IPS-18a (cell line): ENCODE measurements at regions not wholly inside any gene's neighbourhood (a gene's known extent, or its start where the extent isn't known, plus 50 kb on each side); places are given as distances from the start of the nearest gene placed in this dataset.
A peak's percentile ranks its signal among the peaks of the same experiment; 100 is the strongest.

Experiments used
- H3K27ac ChIP-seq: one replicate; pipeline ENCODE4 v1.5.1; 2013; ENCODE audit warnings: low read length
- H3K27me3 ChIP-seq: one replicate; pipeline ENCODE4 v1.6.1; 2013; ENCODE audit warnings: mild to moderate bottlenecking, low read length; ENCODE audit not compliant: control insufficient read depth, insufficient read depth
- H3K36me3 ChIP-seq: one replicate; pipeline ENCODE4 v1.6.1; 2013; ENCODE audit warnings: low read depth, low read length; ENCODE audit not compliant: control insufficient read depth
- H3K4me1 ChIP-seq: one replicate; pipeline ENCODE4 v1.6.1; 2013; ENCODE audit warnings: low read depth, low read length; ENCODE audit not compliant: control insufficient read depth
- H3K4me3 ChIP-seq: one replicate; pipeline ENCODE4 v1.5.1; 2013; ENCODE audit warnings: low read length
- H3K9ac ChIP-seq: one replicate; pipeline ENCODE4 v1.6.1; 2013; ENCODE audit warnings: mild to moderate bottlenecking, low read length, moderate library complexity
- H3K9me3 ChIP-seq: one replicate; pipeline ENCODE4 v1.6.1; 2013; ENCODE audit warnings: low read depth, low read length; ENCODE audit not compliant: control insufficient read depth

GRCh38 chr2:121007490-121007853, 271.8 kb downstream of the GLI2 start:
- Histone ChIP-seq H3K9ac (no peak overlapping the region), H3K4me3 (no peak overlapping the region), H3K27me3 (peaks cover 7% of the 10 kb centered on the region), H3K36me3 (no peaks in the 10 kb centered on the region), H3K9me3 (no peaks in the 10 kb centered on the region), H3K27ac (no peak overlapping the region), H3K4me1 (peaks cover 11% of the 10 kb centered on the region)

DNA sequence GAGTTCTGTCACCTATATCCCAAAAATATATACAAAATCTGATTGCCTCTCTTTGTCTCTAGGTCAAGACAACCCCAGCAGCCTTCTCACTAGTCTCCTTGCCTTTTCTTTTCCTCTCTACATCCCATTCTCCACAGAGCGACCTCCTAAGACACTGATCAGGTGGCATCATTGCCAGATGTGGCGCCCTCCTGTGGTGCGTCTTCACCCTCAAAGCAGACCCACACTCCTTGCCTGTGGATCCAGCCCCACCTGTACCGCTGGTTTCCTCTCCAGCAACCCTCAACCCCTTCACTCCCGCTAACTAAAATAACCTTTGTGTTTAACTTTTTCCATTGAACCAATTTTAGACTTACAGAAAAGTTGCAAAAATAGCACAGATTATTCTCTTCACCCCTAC, 273.3 kb downstream of the GLI2 start:
- H3K27ac ChIP-seq: no peak overlapping the region
- no peaks in the 10 kb centered on the region for H3K9me3 ChIP-seq
- no peaks in the 10 kb centered on the region for H3K4me1 ChIP-seq
- peaks cover 7% of the 10 kb centered on the region for H3K27me3 ChIP-seq
- H3K9ac ChIP-seq: no peak overlapping the region
- H3K36me3 ChIP-seq: no peaks in the 10 kb centered on the region
- no peak overlapping the region for H3K4me3 ChIP-seq

GRCh38 chr2:121010998-121011397, 274.0 kb downstream of the TFCP2L1 start:
- Histone ChIP-seq H3K27me3 (no peaks in the 10 kb centered on the region), H3K9me3 (no peaks in the 10 kb centered on the region), H3K4me1 (no peaks in the 10 kb centered on the region), H3K36me3 (no peaks in the 10 kb centered on the region), H3K4me3 (no peak overlapping the region), H3K27ac (no peak overlapping the region), H3K9ac (no peak overlapping the region)

GRCh38 chr2:121014876-121015275, 270.1 kb downstream of the TFCP2L1 start:
- Histone ChIP-seq H3K9ac (no peak overlapping the region), H3K27ac (no peak overlapping the region), H3K27me3 (peaks cover 7% of the 10 kb centered on the region), H3K9me3 (no peaks in the 10 kb centered on the region), H3K4me3 (no peak overlapping the region), H3K4me1 (peaks cover 12% of the 10 kb centered on the region), H3K36me3 (no peaks in the 10 kb centered on the region)

DNA sequence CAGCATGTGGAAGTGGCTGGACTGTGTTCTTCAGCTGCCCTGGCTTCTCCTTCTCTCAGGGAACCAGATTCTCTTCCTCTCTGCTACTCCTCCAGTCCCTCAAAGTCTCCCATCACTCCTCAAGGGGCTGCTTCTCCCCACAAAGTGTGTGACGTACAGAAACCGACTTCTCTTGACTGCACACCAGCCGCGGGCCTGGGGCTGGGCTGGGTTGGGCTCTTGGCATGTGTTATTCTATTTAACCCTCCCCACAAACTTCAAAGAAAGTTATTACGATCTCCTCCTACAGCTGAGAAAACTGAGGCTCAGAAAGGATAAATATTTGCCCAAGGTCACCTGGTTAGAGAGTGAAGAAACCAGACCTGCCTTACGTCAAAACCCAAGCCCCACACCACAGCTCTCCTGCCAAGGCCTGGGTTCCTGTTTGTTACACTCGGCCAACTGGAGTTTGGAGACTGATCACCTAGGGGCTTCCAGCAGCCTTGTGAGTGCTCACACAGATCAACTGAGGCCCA, 269.0 kb downstream of the TFCP2L1 start:
- Histone ChIP-seq H3K4me3 (no peak overlapping the region), H3K27ac (no peak overlapping the region), H3K4me1 (peaks cover 12% of the 10 kb centered on the region), H3K36me3 (no peaks in the 10 kb centered on the region), H3K9me3 (no peaks in the 10 kb centered on the region), H3K27me3 (peaks cover 7% of the 10 kb centered on the region), H3K9ac (no peak overlapping the region)

DNA sequence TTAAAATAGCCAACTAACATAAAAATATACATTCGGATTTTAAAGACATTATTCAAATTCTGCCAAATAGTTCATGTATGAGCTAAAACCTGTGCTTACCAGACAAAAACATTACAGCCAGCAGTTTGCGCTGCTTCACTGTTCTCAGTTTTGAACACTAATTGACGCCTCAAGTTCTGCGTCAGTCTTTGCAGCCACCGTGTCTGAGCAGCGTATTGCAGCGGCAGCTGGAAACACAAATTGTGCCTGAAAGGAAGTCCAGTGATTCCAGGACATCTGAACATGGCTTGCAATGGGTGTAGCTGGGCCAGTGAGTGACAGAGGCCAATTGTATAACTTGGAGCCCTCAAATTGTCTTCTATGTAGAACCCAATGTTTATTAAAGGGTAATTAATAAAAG, 267.6 kb downstream of the TFCP2L1 start:
- H3K27ac ChIP-seq: no peak overlapping the region
- peaks cover 7% of the 10 kb centered on the region for H3K27me3 ChIP-seq
- H3K9ac ChIP-seq: no peak overlapping the region
- no peak overlapping the region for H3K4me3 ChIP-seq
- no peaks in the 10 kb centered on the region for H3K9me3 ChIP-seq
- H3K4me1 ChIP-seq: peaks cover 12% of the 10 kb centered on the region
- no peaks in the 10 kb centered on the region for H3K36me3 ChIP-seq

- H3K36me3 ChIP-seq: no peaks in the 10 kb centered on the region
- peaks cover 7% of the 10 kb centered on the region for H3K27me3 ChIP-seq
- peak overlapping the region; percentile 11 for H3K4me3 ChIP-seq
- no peak overlapping the region for H3K9ac ChIP-seq
- no peak overlapping the region for H3K27ac ChIP-seq
- H3K4me1 ChIP-seq: peaks cover 12% of the 10 kb centered on the region
- H3K9me3 ChIP-seq: no peaks in the 10 kb centered on the region
Measured at GRCh38 chr2:121018136-121019061, 266.6 kb downstream of the TFCP2L1 start.

- Histone ChIP-seq H3K9ac (no peak overlapping the region), H3K4me3 (no peak overlapping the region)
Measured at GRCh38 chr2:121019071-121019470, 265.9 kb downstream of the TFCP2L1 start.

DNA sequence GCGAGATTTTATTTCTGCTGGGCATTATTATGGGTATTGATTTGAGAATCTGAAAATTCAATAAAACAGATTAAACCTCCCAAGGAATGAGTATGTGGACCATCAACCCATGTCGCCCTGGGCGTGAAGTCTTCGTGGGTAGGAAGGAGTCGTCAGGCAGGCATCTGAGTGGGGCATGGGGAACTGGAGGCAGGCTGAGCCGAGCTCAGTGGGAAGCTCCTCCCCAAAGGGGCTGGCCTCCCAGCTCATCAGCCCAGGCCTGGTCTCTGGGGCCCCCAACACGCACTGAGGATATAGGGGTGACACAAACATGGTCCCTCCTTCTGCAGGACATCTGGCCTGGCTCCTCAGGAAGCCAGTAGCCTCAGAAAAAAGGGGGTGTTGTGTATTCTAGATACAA, 265.2 kb downstream of the TFCP2L1 start:
- Histone ChIP-seq H3K9ac (no peak overlapping the region), H3K4me3 (no peak overlapping the region), H3K27me3 (peaks cover 7% of the 10 kb centered on the region), H3K4me1 (peaks cover 12% of the 10 kb centered on the region), H3K9me3 (no peaks in the 10 kb centered on the region), H3K27ac (no peak overlapping the region), H3K36me3 (no peaks in the 10 kb centered on the region)

More at GRCh38 chr2:121019071-121019470, 265.9 kb downstream of the TFCP2L1 start:
- Histone ChIP-seq H3K4me1 (peaks cover 12% of the 10 kb centered on the region), H3K9me3 (no peaks in the 10 kb centered on the region), H3K27me3 (peaks cover 7% of the 10 kb centered on the region), H3K27ac (no peak overlapping the region), H3K36me3 (no peaks in the 10 kb centered on the region)

GRCh38 chr2:121021685-121022084, 263.3 kb downstream of the TFCP2L1 start:
- Histone ChIP-seq H3K27me3 (peaks cover 7% of the 10 kb centered on the region), H3K36me3 (no peaks in the 10 kb centered on the region), H3K9ac (no peak overlapping the region), H3K27ac (no peak overlapping the region), H3K9me3 (no peaks in the 10 kb centered on the region), H3K4me1 (peaks cover 12% of the 10 kb centered on the region), H3K4me3 (no peak overlapping the region)

DNA sequence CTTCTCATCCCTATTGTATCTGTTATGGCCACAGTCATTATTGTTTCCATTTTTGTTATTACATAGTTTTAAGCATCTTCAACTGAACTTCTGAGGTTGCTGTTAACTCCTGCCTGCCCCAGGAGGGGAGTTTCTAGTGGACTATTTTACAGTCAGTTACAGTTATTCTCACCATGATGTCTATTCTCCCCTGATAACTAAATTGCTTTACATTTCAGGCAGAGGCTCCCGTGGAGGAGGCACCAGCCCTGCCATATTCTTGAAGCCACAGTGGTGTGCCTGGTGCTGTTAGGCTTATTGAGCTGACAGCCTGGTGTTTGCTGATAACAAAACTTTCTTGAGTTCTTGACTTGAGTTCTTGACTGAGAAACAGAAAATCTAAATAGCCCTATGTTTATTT, 256.4 kb downstream of the TFCP2L1 start:
- Histone ChIP-seq H3K36me3 (no peaks in the 10 kb centered on the region), H3K4me1 (no peaks in the 10 kb centered on the region), H3K4me3 (no peak overlapping the region), H3K27me3 (peaks cover 12% of the 10 kb centered on the region), H3K9me3 (no peaks in the 10 kb centered on the region), H3K27ac (no peak overlapping the region), H3K9ac (no peak overlapping the region)

DNA sequence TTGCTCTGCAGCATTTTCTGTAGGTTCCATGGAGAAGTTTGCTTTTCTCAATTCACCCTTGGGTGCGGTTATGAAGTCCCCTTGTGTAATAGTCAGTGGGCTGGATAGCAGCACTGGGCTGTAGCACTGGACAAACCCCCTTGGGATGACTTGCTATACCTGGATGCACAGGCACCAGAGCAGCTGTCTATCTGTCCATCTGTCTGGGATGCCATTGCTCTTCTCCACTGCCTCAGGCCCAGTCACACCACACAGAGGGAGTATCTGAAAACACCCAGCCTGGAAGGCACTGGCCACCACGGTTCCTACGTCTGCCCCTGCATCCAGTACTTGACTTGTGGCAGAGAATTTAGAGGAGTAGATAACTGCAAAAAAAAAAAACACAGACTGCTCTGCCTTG, 254.5 kb downstream of the TFCP2L1 start:
- no peaks in the 10 kb centered on the region for H3K9me3 ChIP-seq
- H3K9ac ChIP-seq: no peak overlapping the region
- no peak overlapping the region for H3K27ac ChIP-seq
- no peaks in the 10 kb centered on the region for H3K36me3 ChIP-seq
- peaks cover 13% of the 10 kb centered on the region for H3K27me3 ChIP-seq
- H3K4me1 ChIP-seq: no peaks in the 10 kb centered on the region
- no peak overlapping the region for H3K4me3 ChIP-seq
